Psoas muscle (tissue), 7 donors: ENCODE measurements at regions not wholly inside any gene's neighbourhood (a gene's known extent, or its start where the extent isn't known, plus 50 kb on each side); places are given as distances from the start of the nearest gene placed in this dataset.

Experiments used
- ATAC-seq, 4 donors: fragments of 200-7000 bp; cut with Tn5 transposase; one replicate each; pipeline ENCODE4 v1.9.1; 2020; ENCODE audit warnings: moderate library complexity in 3 of 4, mild to moderate bottlenecking in 2 of 4
- DNase-seq, 2 donors: peaks; one replicate each; pipeline ENCODE4 v3.0.0-alpha.2; 2020
- H3K27ac ChIP-seq: fragments of 200-600 bp; one replicate; pipeline ENCODE4 v1.8.0; 2022
- H3K27me3 ChIP-seq, 3 donors: fragments of 200-600 bp in 1 of 3; one replicate each; pipeline versions ENCODE4 v1.6.1 to v1.8.0; 2013 to 2022; ENCODE audit warnings: low read length in 2 of 3, mild to moderate bottlenecking in 2 of 3, moderate library complexity in 1 of 3; ENCODE audit not compliant: insufficient read depth in 3 of 3
- H3K36me3 ChIP-seq, 2 donors: fragments of 200-600 bp in 1 of 2; one replicate each; pipeline versions ENCODE4 v1.6.1 to v1.8.0; 2013 to 2022; ENCODE audit warnings: low read depth in 1 of 2, mild to moderate bottlenecking in 1 of 2, moderate library complexity in 1 of 2; ENCODE audit not compliant: insufficient read depth in 1 of 2
- H3K4me1 ChIP-seq: fragments of 200-600 bp; one replicate; pipeline ENCODE4 v1.8.0; 2022
- H3K4me3 ChIP-seq: fragments of 200-600 bp; one replicate; pipeline ENCODE4 v1.8.0; 2022; ENCODE audit warnings: mild to moderate bottlenecking
- H3K9me3 ChIP-seq: fragments of 200-600 bp; one replicate; pipeline ENCODE4 v1.8.0; 2022
- CTCF ChIP-seq: fragments of 200-600 bp; IDR thresholded peaks from one replicate; pipeline ENCODE4 v1.8.0; 2022; ENCODE audit warnings: antibody characterized with exemption
- WGBS, 3 donors: extraction: QIAGEN DNeasy Blood & Tissue Kit; methylation state at CpG; one replicate each; pipeline versions ENCODE4 v1.1.6 to v1.1.7; 2013; 5-methylcytosine and 5-hydroxymethylcytosine counted together
- intact Hi-C, 2 donors: fragments of 100-400 bp; cut with DNase I; formaldehyde crosslinking; loops; one replicate each; pipeline versions ENCODE4 v1.11.0 to v1.14.2; 2022
- donor health status: healthy with polysubstance abuse.
- donor health status: DM: no; HTN: no; CAD: no; lungs with moderate emphysema.
- donor health status: Bipolar disorder and iron deficiency.
- donor health status: healthy.
- donor health status: DM: yes; HTN: yes; CAD: no.
- donor health status: DM: no; HTN: no; CAD: no.
- donor health status: DM: yes; HTN: yes; CAD: no.

GRCh38 chr5:96196407-96196806 lies 234.8 kb upstream of the ELL2 start:
- no peaks in the 10 kb centered on the region for H3K9me3 ChIP-seq
- no peak for TF ChIP-seq CTCF
- no peaks in the 10 kb centered on the region for H3K36me3 ChIP-seq
- H3K27me3 ChIP-seq, result no peaks in the 10 kb centered on the region
- no peak for ATAC-seq
- DNase-seq, result no peak
- intact Hi-C loops, result no loop called here
- WGBS, 3 donors, result 93 to 98% (median 96%) methylated on average over 4 of the region's 4 CpGs
- H3K4me3 ChIP-seq, result no peak overlapping the region
- H3K4me1 ChIP-seq, result no peaks in the 10 kb centered on the region
- no peak overlapping the region for H3K27ac ChIP-seq

GRCh38 chr5:96195123-96195522 lies 233.5 kb upstream of the ELL2 start:
- no peaks in the 10 kb centered on the region for H3K36me3 ChIP-seq
- intact Hi-C loops, result no loop called here
- H3K4me1 ChIP-seq, result no peaks in the 10 kb centered on the region
- no peak overlapping the region for H3K4me3 ChIP-seq
- H3K9me3 ChIP-seq, result no peaks in the 10 kb centered on the region
- DNase-seq (no peak), ATAC-seq (no peak)
- H3K27me3 ChIP-seq, result no peaks in the 10 kb centered on the region
- TF ChIP-seq CTCF, result no peak
- H3K27ac ChIP-seq, result no peak overlapping the region
- 41 to 44% (median 42%) methylated on average over 1 of the region's 1 CpG for WGBS, 3 donors

GRCh38 chr5:96194593-96194992 lies 232.9 kb upstream of the ELL2 start:
- no peaks in the 10 kb centered on the region for H3K4me1 ChIP-seq
- intact Hi-C loops, result no loop called here
- H3K36me3 ChIP-seq, result no peaks in the 10 kb centered on the region
- no peak for ATAC-seq
- no peak overlapping the region for H3K4me3 ChIP-seq
- no peak for DNase-seq
- H3K9me3 ChIP-seq, result no peaks in the 10 kb centered on the region
- H3K27ac ChIP-seq, result no peak overlapping the region
- H3K27me3 ChIP-seq, result no peaks in the 10 kb centered on the region
- TF ChIP-seq CTCF, result no peak

- DNase-seq, result no peak
- intact Hi-C loops, result no loop called here
- WGBS, 3 donors, result 94 to 98% (median 97%) methylated on average over 2 of the region's 2 CpGs
- Histone ChIP-seq H3K27ac (no peak overlapping the region), H3K36me3 (no peaks in the 10 kb centered on the region), H3K4me3 (no peak overlapping the region), H3K9me3 (no peaks in the 10 kb centered on the region), H3K4me1 (no peaks in the 10 kb centered on the region), H3K27me3 (no peaks in the 10 kb centered on the region)
- ATAC-seq, result no peak
- no peak for TF ChIP-seq CTCF
Measured at GRCh38 chr5:96193946-96194345, 232.3 kb upstream of the ELL2 start.

GRCh38 chr5:96189987-96190386 lies 228.3 kb upstream of the ELL2 start:
- 88 to 100% (median 98%) methylated on average over 1 of the region's 1 CpG for WGBS, 3 donors

More at GRCh38 chr5:96189987-96190386, 228.3 kb upstream of the ELL2 start:
- DNase-seq (no peak), ATAC-seq (no peak)
- intact Hi-C loops, result no loop called here
- H3K36me3 ChIP-seq, result no peaks in the 10 kb centered on the region
- no peaks in the 10 kb centered on the region for H3K4me1 ChIP-seq
- TF ChIP-seq CTCF, result no peak
- H3K4me3 ChIP-seq, result no peak overlapping the region
- H3K27ac ChIP-seq, result no peak overlapping the region
- peaks cover 8% of the 10 kb centered on the region for H3K9me3 ChIP-seq
- H3K27me3 ChIP-seq, result no peaks in the 10 kb centered on the region
